ENCODE measurements at regions not wholly inside any gene's neighbourhood (a gene's known extent, or its start where the extent isn't known, plus 50 kb on each side); places are given as distances from the start of the nearest gene placed in this dataset.

- TF ChIP-seq SP1 (IDR thresholded peaks at IDR 0.05): no peak
- no peak for TF ChIP-seq TARDBP (IDR thresholded peaks at IDR 0.05)
- TF ChIP-seq BHLHE40 (IDR thresholded peaks at IDR 0.05; ENCODE audit: borderline replicate concordance): no peak
- TF ChIP-seq ZNF384 (IDR thresholded peaks at IDR 0.05): no peak
- TF ChIP-seq FOXM1 (IDR thresholded peaks at IDR 0.05; ENCODE audit: borderline replicate concordance): no peak
- TF ChIP-seq HDGF (IDR thresholded peaks at IDR 0.05; ENCODE audit: borderline replicate concordance): no peak
- no peak for TF ChIP-seq LEF1 (IDR thresholded peaks at IDR 0.05; ENCODE audit: borderline replicate concordance)
- TF ChIP-seq FOXK2 (IDR thresholded peaks at IDR 0.05): no peak
- TF ChIP-seq PKNOX1 (IDR thresholded peaks at IDR 0.05): no peak
- TF ChIP-seq NFRKB (IDR thresholded peaks at IDR 0.05): no peak
- TF ChIP-seq L3MBTL2 (conservative IDR thresholded peaks at IDR 0.05): no peak
- TF ChIP-seq SUZ12 (IDR thresholded peaks at IDR 0.05): no peak
- TF ChIP-seq CTBP1 (IDR thresholded peaks at IDR 0.05; ENCODE audit: borderline replicate concordance): no peak
- TF ChIP-seq ELF4 (IDR thresholded peaks at IDR 0.05): no peak
These were observed 1250.1 kb downstream of the ZPLD1 start for GRCh38 chr3:103684904-103685303.

All from HEK293T (cell line).